Left ventricle myocardium inferior (tissue), 1 donor: ENCODE measurements at regions not wholly inside any gene's neighbourhood (a gene's known extent, or its start where the extent isn't known, plus 50 kb on each side); places are given as distances from the start of the nearest gene placed in this dataset.

ENCODE experiments used
- DNase-seq: peaks from one replicate; pipeline ENCODE4 v3.0.0-alpha.2; 2020
- H3K27ac ChIP-seq: fragments of 200-600 bp; replicated peaks from 2 replicates; pipeline ENCODE4 v1.8.0; 2021
- H3K27me3 ChIP-seq: fragments of 200-600 bp; 2 replicates; pipeline ENCODE4 v1.8.0; 2021; ENCODE audit warnings: low read depth
- H3K36me3 ChIP-seq: fragments of 200-600 bp; 2 replicates; pipeline ENCODE4 v1.8.0; 2021
- H3K4me1 ChIP-seq: fragments of 200-600 bp; 2 replicates; pipeline ENCODE4 v1.8.0; 2021
- H3K4me3 ChIP-seq: fragments of 200-600 bp; 2 replicates; pipeline ENCODE4 v1.8.0; 2021; ENCODE audit warnings: mild to moderate bottlenecking, moderate library complexity
- H3K9me3 ChIP-seq: fragments of 200-600 bp; replicated peaks from 2 replicates; pipeline ENCODE4 v1.8.0; 2021
- intact Hi-C: fragments of 100-400 bp; cut with micrococcal nuclease; formaldehyde crosslinking; loops from one replicate; pipeline ENCODE4 v1.11.0; 2022
- TF ChIP-seq, protein P1 (sequence below): fragments of 200-600 bp; IDR thresholded peaks from 2 replicates; pipeline ENCODE4 v1.8.0; 2021; ENCODE audit warnings: antibody characterized with exemption, mild to moderate bottlenecking, borderline replicate concordance
- donor health status: DM: no; HTN: yes; CAD: no; lungs with severe emphysema.

DNA sequence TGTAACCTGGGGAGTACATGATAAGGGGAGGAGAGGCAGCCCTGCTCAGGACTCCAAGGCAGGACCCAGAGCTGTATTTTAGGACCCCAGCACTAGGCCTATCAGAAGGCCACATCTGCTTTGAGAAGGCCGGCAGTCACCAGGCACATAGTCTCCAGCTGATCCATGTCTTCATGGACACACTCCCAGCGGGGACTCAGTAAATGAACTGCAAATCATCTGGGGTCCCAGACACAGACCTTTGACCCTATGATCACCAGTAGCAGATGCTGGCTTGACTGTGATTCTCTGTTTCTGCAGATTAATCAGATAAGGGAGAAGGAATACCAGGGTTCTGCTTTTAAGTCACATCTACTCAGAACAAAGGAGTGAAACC, 341.4 kb upstream of the PODXL start:
- DNase-seq = no peak
- TF ChIP-seq, protein P1, sequence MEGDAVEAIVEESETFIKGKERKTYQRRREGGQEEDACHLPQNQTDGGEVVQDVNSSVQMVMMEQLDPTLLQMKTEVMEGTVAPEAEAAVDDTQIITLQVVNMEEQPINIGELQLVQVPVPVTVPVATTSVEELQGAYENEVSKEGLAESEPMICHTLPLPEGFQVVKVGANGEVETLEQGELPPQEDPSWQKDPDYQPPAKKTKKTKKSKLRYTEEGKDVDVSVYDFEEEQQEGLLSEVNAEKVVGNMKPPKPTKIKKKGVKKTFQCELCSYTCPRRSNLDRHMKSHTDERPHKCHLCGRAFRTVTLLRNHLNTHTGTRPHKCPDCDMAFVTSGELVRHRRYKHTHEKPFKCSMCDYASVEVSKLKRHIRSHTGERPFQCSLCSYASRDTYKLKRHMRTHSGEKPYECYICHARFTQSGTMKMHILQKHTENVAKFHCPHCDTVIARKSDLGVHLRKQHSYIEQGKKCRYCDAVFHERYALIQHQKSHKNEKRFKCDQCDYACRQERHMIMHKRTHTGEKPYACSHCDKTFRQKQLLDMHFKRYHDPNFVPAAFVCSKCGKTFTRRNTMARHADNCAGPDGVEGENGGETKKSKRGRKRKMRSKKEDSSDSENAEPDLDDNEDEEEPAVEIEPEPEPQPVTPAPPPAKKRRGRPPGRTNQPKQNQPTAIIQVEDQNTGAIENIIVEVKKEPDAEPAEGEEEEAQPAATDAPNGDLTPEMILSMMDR = no peak
- intact Hi-C loops = no loop called here
- peaks cover 6% of the 10 kb centered on the region for H3K9me3 ChIP-seq
- no peak overlapping the region for H3K4me3 ChIP-seq
- H3K27me3 ChIP-seq = peaks cover 78% of the 10 kb centered on the region
- H3K4me1 ChIP-seq = no peaks in the 10 kb centered on the region
- no peak overlapping the region for H3K27ac ChIP-seq
- no peaks in the 10 kb centered on the region for H3K36me3 ChIP-seq

DNA sequence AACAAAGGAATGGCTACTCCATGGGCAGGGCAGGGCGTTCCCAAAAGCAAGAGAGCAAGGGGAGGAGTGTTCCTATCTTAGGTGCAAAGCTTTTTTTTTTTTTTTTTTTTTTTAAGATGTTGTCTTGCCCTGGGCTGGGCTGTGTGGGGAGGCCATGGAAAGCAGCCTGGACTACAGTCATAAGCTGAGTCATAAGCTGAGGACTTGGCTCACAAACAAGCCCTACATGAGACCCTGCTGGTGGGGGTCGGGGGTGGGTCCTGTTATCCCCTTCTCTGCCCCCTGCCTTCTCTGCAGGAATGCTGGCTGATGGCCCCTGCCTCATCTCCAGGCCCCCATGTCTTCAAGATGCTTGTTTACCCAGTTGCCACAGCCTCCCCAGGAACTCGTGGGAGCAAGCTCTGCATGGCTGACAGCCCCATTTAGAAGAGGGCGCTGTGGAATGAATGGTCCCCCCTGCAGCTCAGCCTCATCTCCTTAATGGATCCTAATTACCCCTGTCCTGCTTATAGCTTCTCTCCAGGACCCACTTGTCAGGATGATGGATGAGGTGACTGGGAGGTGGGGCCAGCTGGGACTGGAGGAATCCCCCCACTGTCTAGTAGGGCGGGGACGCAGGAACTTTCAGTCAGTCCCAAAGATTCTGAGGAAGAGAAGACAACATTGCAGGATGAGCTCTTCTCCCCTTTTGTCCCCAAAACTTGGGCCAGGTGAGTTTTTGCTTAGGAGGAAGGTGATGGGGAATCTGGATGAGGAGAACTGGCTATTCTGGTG, 340.8 kb upstream of the PODXL start:
- TF ChIP-seq, protein P1 = no peak
- Histone ChIP-seq H3K4me1 (no peaks in the 10 kb centered on the region), H3K27ac (no peak overlapping the region), H3K9me3 (peaks cover under 1% of the 10 kb centered on the region), H3K4me3 (no peak overlapping the region), H3K36me3 (no peaks in the 10 kb centered on the region), H3K27me3 (peaks cover 78% of the 10 kb centered on the region)
- intact Hi-C loops = no loop called here
- DNase-seq = no peak

DNA sequence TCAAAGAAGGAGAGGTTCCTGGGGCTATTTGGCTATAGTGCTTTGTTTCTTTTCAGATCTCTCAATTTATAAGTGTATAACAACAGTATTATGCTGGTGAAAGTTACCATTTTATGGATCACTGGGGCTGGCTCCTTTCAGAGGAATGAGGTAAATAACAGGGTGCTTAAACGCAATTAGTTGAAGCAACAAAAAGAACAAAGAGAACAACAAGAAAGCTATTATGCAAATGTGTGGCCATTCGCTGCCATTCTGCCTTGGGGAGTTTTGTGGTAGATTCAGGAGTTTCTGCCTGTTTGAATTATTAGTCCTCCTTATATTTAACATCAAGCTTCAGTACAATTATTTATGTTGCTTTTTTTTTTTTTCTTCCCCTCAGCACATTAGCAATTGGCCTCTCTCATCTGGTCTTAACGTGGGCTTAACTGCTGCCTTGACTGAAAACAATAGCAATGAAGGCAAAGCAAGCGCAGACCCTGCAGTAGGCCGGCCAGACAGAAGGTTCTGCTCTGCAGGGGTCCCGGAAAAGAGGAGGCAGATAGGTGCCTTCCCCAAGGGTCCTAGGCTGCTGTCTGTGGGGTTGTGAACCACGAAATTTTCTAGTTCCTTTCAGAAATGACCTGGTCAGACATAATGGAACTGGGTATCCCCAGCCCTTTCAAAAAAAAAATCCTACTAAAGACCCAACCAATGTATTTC, 339.9 kb upstream of the PODXL start:
- intact Hi-C loops = no loop called here

DNA sequence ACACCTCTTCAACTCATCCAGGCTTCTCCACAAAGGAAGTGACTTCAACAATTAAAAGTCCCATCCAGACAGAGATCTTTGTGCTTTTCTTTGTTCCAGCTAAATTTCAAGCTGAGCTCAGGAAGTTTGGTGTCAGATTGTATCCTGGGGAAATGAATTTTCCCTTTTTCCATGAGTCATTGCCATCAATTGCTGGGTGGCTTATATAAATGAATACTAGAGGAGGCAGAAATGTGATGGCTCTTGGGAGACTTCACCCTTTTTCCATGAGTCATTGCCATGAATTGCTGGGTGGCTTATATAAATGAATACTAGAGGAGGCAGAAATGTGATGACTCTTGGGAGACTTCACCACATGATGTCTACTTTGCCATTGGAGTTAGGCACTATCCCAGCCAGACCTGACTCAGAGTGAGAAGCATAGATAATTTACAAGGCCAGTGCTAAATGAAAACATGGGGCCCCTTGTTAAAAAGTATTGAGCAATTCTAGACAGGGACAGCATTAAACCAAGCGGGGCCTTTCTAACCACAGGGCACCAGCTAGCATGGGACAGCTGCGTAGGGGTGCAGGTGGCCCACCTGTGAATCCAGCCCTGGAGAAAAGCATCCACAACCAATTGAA, 339.2 kb upstream of the PODXL start:
- peaks cover 73% of the 10 kb centered on the region for H3K27me3 ChIP-seq

More for the DNA sequence above, 339.9 kb upstream of the PODXL start:
- no peaks in the 10 kb centered on the region for H3K4me1 ChIP-seq
- no peak overlapping the region for H3K27ac ChIP-seq
- no peaks in the 10 kb centered on the region for H3K9me3 ChIP-seq
- H3K36me3 ChIP-seq = no peaks in the 10 kb centered on the region
- H3K4me3 ChIP-seq = no peak overlapping the region
- TF ChIP-seq, protein P1 = no peak
- peaks cover 78% of the 10 kb centered on the region for H3K27me3 ChIP-seq
- no peak for DNase-seq

DNA sequence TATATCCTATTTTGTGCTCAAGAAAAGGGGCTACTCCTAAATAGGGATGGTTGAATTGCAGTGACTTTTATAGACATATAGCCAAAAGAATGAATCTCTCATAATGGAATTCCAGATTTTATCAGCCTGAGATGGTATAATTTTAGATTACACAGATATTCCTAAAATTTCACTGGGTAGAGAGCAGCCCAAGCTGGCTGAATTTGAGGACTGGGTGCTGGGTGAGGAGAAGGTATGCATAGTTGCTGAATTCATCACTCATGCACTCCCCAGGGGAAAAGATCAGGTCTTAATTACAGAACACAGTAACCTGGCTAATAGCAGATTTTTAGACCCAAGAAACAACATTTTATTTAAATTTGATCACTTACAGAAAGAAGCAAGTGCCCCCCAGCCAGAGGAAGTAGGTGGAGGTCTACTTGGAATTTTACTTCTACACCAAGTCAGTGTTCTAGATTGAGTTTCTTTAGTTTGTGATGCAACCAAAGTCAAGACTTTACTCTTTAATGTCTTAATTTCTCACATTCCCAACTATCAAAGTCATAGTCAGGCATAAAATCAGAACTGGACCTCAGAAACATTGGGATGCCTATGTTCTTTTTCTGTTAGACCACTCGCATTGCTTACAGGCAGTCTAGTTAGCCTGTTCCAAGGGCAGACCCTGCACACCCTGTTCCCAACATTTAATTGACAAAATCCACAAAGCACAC, 337.4 kb upstream of the PODXL start:
- H3K27ac ChIP-seq = no peak overlapping the region
- H3K27me3 ChIP-seq = peaks cover 61% of the 10 kb centered on the region
- no peaks in the 10 kb centered on the region for H3K9me3 ChIP-seq
- H3K4me3 ChIP-seq = no peak overlapping the region
- TF ChIP-seq, protein P1 = no peak
- intact Hi-C loops = no loop called here
- no peaks in the 10 kb centered on the region for H3K36me3 ChIP-seq
- no peaks in the 10 kb centered on the region for H3K4me1 ChIP-seq
- DNase-seq = no peak

More for the DNA sequence above, 339.2 kb upstream of the PODXL start:
- intact Hi-C loops = no loop called here
- no peak overlapping the region for H3K27ac ChIP-seq
- no peak overlapping the region for H3K4me3 ChIP-seq
- no peaks in the 10 kb centered on the region for H3K36me3 ChIP-seq
- DNase-seq = no peak
- no peaks in the 10 kb centered on the region for H3K9me3 ChIP-seq
- no peaks in the 10 kb centered on the region for H3K4me1 ChIP-seq
- TF ChIP-seq, protein P1 = no peak
